ENCODE measurements at regions not wholly inside any gene's neighbourhood (a gene's known extent, or its start where the extent isn't known, plus 50 kb on each side); places are given as distances from the start of the nearest gene placed in this dataset.
A peak's percentile ranks its signal among the peaks of the same experiment; 100 is the strongest.

DNA sequence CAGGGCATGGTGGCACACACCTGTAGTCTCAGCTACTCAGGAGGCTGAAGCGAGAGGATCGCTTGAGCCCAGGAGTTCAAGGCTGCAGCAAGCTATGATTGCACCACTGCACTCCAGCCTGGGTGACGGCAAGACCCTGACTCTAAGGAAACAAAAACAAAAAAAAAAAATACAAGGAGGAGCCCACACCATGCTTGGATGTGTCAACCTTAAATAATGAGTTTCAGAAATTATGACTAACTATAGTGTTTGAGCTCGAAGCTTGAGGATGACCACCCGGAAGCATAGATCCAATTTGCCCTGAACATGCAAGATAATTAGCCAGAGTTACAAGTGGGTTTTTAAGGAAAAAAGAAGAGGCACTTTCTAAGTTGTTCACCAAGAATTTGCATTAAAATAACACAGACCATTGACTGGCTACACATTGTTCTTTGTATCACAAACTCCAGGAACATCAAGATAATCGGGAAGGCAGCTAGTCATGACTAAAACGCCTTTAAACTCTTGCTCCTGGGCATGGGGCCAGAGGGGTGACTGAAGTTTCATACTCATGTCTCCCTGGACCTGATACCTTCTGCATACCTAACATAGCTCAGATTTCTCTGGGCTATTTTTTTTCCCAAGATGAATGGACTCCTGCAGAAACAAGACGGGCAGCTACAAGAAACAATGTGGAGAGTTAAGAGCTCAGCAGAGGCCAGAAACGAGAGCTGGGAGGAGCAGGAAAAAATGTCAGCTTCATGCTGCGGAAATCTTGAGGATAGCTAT is 289.6 kb downstream of the PREX1 start:
- Mint-ChIP-seq H3K27me3 (ENCODE audit: insufficient read depth, unreplicated experiment) (peaks cover 34% of the 10 kb centered on the region), H3K4me3 (ENCODE audit: unreplicated experiment) (no peak overlapping the region), H3K27ac (ENCODE audit: low read depth, unreplicated experiment) (no peak overlapping the region), H3K36me3 (ENCODE audit: insufficient read depth, unreplicated experiment) (no peaks in the 10 kb centered on the region), H3K4me1 (ENCODE audit: insufficient read depth, unreplicated experiment) (peaks cover 10% of the 10 kb centered on the region), H3K9me3 (ENCODE audit: unreplicated experiment) (no peaks in the 10 kb centered on the region)
- BruUV-seq (replicated peaks): no TSS peak
- intact Hi-C loops (cut with micrococcal nuclease): no loop called here
- POLR2A ChIA-PET: interaction anchor here (1.0 to 1.4 kb wide), 3 partner anchors 12 to 19 kb away, joined by 3 to 5 read pairs (median 4); no protein-coding TSS in a partner anchor
- TF ChIP-seq, protein P1, sequence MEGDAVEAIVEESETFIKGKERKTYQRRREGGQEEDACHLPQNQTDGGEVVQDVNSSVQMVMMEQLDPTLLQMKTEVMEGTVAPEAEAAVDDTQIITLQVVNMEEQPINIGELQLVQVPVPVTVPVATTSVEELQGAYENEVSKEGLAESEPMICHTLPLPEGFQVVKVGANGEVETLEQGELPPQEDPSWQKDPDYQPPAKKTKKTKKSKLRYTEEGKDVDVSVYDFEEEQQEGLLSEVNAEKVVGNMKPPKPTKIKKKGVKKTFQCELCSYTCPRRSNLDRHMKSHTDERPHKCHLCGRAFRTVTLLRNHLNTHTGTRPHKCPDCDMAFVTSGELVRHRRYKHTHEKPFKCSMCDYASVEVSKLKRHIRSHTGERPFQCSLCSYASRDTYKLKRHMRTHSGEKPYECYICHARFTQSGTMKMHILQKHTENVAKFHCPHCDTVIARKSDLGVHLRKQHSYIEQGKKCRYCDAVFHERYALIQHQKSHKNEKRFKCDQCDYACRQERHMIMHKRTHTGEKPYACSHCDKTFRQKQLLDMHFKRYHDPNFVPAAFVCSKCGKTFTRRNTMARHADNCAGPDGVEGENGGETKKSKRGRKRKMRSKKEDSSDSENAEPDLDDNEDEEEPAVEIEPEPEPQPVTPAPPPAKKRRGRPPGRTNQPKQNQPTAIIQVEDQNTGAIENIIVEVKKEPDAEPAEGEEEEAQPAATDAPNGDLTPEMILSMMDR (IDR thresholded peaks at IDR 0.05; ENCODE audit: unreplicated experiment): no peak
- CTCF ChIA-PET: interaction anchor here (0.6 to 2.8 kb wide), 5 partner anchors 9 to 797 kb away, joined by 3 to 13 read pairs (median 3); no protein-coding TSS in a partner anchor
- peak; percentile 71 for DNase-seq (ENCODE audit: unreplicated experiment)

DNA sequence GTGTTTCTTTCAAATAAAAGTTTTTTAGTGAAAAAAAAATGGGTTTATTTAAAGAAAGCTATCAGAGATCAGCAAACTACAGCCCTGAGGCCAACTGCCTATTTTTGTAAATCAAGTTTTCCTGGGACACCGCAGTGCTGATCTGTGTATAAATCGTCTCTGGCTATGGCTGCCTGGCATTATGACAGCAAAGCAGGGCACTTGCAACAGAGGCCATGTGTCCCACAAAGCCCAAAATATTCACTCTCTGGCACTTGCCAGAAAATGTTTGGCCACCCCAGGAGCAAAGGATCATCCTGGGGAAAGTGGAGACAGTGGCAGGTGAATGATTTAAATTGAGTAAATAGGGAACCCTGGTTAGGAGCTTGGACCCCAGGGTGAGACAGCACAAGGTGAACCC is 291.6 kb downstream of the PREX1 start:
- BruUV-seq (replicated peaks): no TSS peak
- H3K27ac Mint-ChIP-seq (ENCODE audit: low read depth, unreplicated experiment): no peak overlapping the region
- no peak for DNase-seq (ENCODE audit: unreplicated experiment)
- ChIA-PET POLR2A (no interaction called here), CTCF (interaction anchor here (0.6 kb wide), 1 partner anchor 242 kb away, joined by 3 read pairs; no protein-coding TSS in a partner anchor)
- intact Hi-C loops (cut with micrococcal nuclease): no loop called here
- peaks cover 11% of the 10 kb centered on the region for H3K4me1 Mint-ChIP-seq (ENCODE audit: insufficient read depth, unreplicated experiment)
- no peaks in the 10 kb centered on the region for H3K9me3 Mint-ChIP-seq (ENCODE audit: unreplicated experiment)
- no peak overlapping the region for H3K4me3 Mint-ChIP-seq (ENCODE audit: unreplicated experiment)
- TF ChIP-seq, protein P1 (IDR thresholded peaks at IDR 0.05; ENCODE audit: unreplicated experiment): no peak
- H3K36me3 Mint-ChIP-seq (ENCODE audit: insufficient read depth, unreplicated experiment): no peaks in the 10 kb centered on the region
- peaks cover 20% of the 10 kb centered on the region for H3K27me3 Mint-ChIP-seq (ENCODE audit: insufficient read depth, unreplicated experiment)

DNA sequence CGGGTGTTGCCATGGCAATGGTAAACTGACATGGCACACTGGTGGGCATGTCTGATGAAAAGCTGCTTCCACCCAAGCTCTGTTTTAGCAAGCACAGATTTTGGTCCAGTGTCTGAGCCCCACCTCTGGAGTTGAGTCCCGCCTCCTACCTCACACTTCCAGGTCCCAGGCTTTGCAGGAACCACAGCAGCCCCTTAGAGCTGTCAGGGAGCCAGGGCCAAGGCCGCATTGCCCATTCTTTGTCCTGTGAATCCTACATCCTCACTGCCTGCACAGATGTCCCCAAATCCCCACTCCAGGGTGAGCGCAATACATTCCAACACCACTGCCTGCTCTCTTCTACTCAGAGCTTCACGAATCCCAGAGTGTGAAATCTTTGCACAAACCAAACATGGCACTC is 292.2 kb downstream of the PREX1 start:
- H3K27me3 Mint-ChIP-seq (ENCODE audit: insufficient read depth, unreplicated experiment): peaks cover 20% of the 10 kb centered on the region
- intact Hi-C loops (cut with micrococcal nuclease): no loop called here
- H3K4me3 Mint-ChIP-seq (ENCODE audit: unreplicated experiment): no peak overlapping the region
- no peaks in the 10 kb centered on the region for H3K36me3 Mint-ChIP-seq (ENCODE audit: insufficient read depth, unreplicated experiment)
- no peak for DNase-seq (ENCODE audit: unreplicated experiment)
- TF ChIP-seq, protein P1 (IDR thresholded peaks at IDR 0.05; ENCODE audit: unreplicated experiment): no peak
- ChIA-PET POLR2A (no interaction called here), CTCF (interaction anchor here (0.6 kb wide), 1 partner anchor 241 kb away, joined by 3 read pairs; no protein-coding TSS in a partner anchor)
- H3K27ac Mint-ChIP-seq (ENCODE audit: low read depth, unreplicated experiment): no peak overlapping the region
- no peaks in the 10 kb centered on the region for H3K9me3 Mint-ChIP-seq (ENCODE audit: unreplicated experiment)
- peaks cover 17% of the 10 kb centered on the region for H3K4me1 Mint-ChIP-seq (ENCODE audit: insufficient read depth, unreplicated experiment)
- no TSS peak for BruUV-seq (replicated peaks)

DNA sequence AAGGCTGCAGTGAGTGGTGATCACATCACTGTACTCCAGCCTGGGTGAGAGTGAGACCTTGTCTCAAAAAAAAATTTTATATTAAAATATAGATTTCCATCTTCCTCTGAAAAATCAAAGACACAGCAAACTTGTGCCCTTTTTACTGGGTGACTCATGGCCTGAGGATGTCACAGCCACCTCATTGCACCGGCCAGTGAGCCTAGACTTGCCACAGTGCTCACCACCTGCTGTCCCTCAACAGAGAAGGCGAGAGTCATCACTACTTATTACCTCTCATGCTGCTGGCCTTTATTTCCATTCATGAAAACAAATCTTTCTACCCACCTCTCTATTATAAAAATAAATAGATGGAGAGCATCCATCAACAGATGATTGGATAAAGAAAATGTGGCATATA is 295.8 kb downstream of the PREX1 start:
- Mint-ChIP-seq H3K27me3 (ENCODE audit: insufficient read depth, unreplicated experiment) (peaks cover 43% of the 10 kb centered on the region), H3K4me3 (ENCODE audit: unreplicated experiment) (no peak overlapping the region), H3K27ac (ENCODE audit: low read depth, unreplicated experiment) (no peak overlapping the region), H3K36me3 (ENCODE audit: insufficient read depth, unreplicated experiment) (no peaks in the 10 kb centered on the region), H3K9me3 (ENCODE audit: unreplicated experiment) (no peaks in the 10 kb centered on the region), H3K4me1 (ENCODE audit: insufficient read depth, unreplicated experiment) (peaks cover 7% of the 10 kb centered on the region)
- ChIA-PET POLR2A (no interaction called here), CTCF (interaction anchor here (0.6 to 2.6 kb wide), 2 partner anchors 7 to 89 kb away, joined by 3 to 6 read pairs; no protein-coding TSS in a partner anchor)
- TF ChIP-seq, protein P1 (IDR thresholded peaks at IDR 0.05; ENCODE audit: unreplicated experiment): no peak
- no TSS peak for BruUV-seq (replicated peaks)
- intact Hi-C loops (cut with micrococcal nuclease): no loop called here
- no peak for DNase-seq (ENCODE audit: unreplicated experiment)

Measured in MCF 10A (cell line).